ENCODE measurements at regions not wholly inside any gene's neighbourhood (a gene's known extent, or its start where the extent isn't known, plus 50 kb on each side); places are given as distances from the start of the nearest gene placed in this dataset.

- TF ChIP-seq CTCF (CRISPR knock-in tag; IDR thresholded peaks at IDR 0.05) (no peak), YY1 (IDR thresholded peaks at IDR 0.05; ENCODE audit: insufficient read depth, insufficient replicate concordance, low read depth, low read length) (no peak), POLR2A (IDR thresholded peaks at IDR 0.05; ENCODE audit: insufficient read depth in 1 of 2, low read depth in 2 of 2, low read length in 2 of 2) (no peak), SRSF4 (IDR thresholded peaks at IDR 0.05; ENCODE audit: low read depth, low read length, poor library complexity, severe bottlenecking) (no peak), POLR2AphosphoS2 (IDR thresholded peaks at IDR 0.05; ENCODE audit: low read depth, low read length) (no peak), ZNF362 (CRISPR knock-in tag; IDR thresholded peaks at IDR 0.05; ENCODE audit: borderline replicate concordance) (no peak), ZNF850 (CRISPR knock-in tag; conservative IDR thresholded peaks at IDR 0.05) (no peak), JUNB (CRISPR knock-in tag; IDR thresholded peaks at IDR 0.05; ENCODE audit: borderline replicate concordance) (no peak), AKNA (CRISPR knock-in tag; IDR thresholded peaks at IDR 0.05; ENCODE audit: borderline replicate concordance) (no peak), MAZ (IDR thresholded peaks at IDR 0.05; ENCODE audit: borderline replicate concordance, low read depth, low read length) (no peak), MAZ (CRISPR knock-in tag; IDR thresholded peaks at IDR 0.05; ENCODE audit: low read depth) (no peak), JUN (CRISPR knock-in tag; IDR thresholded peaks at IDR 0.05) (no peak)
These were observed 179.3 kb upstream of the GEMIN8 start for GRCh38 chrX:14209034-14209433.
